GM12801 (cell line): ENCODE measurements at regions not wholly inside any gene's neighbourhood (a gene's known extent, or its start where the extent isn't known, plus 50 kb on each side); places are given as distances from the start of the nearest gene placed in this dataset.

Experiments used
- TF ChIP-seq, protein P1 (sequence below): IDR thresholded peaks from one replicate; pipeline ENCODE4 v1.5.1; 2011; ENCODE audit warnings: control low read depth; ENCODE audit not compliant: insufficient read length; ENCODE audit errors: extremely low read depth

DNA sequence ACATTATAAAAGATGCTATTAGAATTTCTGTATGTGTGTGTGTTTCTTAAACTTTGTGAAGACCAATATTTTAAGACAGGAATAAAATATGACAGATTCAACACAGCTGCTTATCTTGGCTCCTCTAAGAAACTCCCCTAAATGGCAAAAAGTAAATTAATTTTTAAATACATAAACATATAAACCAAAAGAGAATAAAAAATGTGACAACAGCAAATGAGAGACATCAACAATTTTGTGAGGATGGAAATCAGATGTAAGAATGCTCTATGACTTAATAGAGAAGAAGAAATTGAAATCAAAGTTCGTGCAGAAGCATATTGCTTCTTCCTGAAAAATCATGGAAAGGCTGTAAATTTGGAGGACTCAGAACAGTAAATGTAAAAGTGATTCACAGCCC, 1083.8 kb downstream of the FLRT2 start:
- TF ChIP-seq, protein P1, sequence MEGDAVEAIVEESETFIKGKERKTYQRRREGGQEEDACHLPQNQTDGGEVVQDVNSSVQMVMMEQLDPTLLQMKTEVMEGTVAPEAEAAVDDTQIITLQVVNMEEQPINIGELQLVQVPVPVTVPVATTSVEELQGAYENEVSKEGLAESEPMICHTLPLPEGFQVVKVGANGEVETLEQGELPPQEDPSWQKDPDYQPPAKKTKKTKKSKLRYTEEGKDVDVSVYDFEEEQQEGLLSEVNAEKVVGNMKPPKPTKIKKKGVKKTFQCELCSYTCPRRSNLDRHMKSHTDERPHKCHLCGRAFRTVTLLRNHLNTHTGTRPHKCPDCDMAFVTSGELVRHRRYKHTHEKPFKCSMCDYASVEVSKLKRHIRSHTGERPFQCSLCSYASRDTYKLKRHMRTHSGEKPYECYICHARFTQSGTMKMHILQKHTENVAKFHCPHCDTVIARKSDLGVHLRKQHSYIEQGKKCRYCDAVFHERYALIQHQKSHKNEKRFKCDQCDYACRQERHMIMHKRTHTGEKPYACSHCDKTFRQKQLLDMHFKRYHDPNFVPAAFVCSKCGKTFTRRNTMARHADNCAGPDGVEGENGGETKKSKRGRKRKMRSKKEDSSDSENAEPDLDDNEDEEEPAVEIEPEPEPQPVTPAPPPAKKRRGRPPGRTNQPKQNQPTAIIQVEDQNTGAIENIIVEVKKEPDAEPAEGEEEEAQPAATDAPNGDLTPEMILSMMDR: no peak

GRCh38 chr14:86613126-86613525, 1083.2 kb downstream of the FLRT2 start:
- TF ChIP-seq, protein P1: no peak

DNA sequence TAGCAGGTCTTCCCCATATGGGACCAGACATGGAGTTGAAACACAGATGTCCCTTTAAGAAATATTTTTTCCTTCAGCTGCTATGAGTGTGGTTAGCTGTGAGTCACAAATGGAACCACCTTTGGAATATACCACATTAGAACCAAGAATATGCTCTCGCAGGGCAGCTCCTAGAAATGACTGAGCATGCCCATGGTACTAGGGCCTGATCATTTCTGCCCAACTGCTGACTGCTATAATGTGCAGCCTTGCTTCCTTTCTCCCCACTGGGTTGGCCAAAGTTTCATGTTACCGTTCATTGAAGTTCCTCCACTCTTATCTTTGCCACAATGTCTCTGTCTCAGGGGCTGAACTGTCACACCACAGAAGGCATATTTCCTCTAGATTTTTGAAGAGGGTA, 1074.6 kb downstream of the FLRT2 start:
- TF ChIP-seq, protein P1: no peak

- TF ChIP-seq, protein P1: no peak
Measured at GRCh38 chr14:86602263-86602662, 1072.3 kb downstream of the FLRT2 start.

DNA sequence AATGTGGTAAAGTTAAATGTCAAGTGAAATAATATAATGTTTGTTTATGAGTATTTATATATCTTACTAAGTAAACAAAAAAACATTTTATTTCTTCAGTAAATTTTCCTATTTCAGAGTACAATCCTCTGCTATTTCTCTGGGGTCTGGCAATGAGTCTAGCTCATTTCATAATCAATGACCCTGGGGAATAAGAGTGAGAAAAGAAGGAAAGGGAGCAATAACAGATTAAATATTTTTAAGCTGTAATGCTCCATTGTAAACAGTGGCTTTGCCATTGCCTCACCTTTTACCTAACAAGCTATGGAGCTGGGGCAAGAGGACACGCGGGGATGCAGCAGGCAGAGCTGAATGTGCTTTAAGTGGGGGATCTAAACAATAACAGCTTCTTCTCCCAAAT, 1071.9 kb downstream of the FLRT2 start:
- TF ChIP-seq, protein P1: no peak

DNA sequence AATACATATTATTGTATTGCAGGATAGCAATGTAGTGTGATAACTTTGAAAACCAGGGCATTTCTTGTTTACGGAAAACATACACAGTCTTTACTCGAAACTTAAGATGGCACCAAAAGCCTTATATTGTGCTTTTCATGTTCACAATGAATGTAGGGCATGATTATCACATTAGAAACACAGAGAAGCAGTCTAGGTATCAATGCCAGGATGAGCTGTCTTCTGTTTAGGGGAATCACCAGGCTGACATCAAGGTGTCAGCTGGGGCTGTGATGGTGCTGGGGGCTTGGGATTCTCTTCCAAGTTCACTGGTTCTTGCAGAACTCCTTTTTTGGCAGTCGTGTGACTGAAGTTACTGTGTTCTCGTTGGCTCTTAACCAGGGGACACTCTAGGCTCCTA, 1067.3 kb downstream of the FLRT2 start:
- TF ChIP-seq, protein P1: no peak

DNA sequence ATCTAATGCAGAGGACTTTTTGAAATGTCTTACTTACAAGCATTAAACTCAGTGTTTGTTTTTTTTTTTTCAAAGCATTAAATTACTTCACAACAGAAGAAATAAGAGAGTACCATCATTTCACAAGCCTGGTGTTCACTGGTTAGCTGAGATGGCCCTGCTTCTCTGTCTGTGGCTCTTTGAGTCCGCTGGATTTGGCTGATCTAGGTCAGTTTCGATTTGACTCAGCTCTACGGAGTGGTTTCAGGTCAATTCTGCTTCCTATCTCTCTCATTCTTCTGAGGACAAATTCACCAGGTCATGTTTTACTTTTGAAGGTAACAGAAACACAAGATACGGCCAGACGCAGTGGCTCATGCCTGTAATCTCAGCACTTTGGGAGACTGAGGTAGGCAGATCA, 1066.1 kb downstream of the FLRT2 start:
- TF ChIP-seq, protein P1: no peak

GRCh38 chr14:86575141-86575540, 1045.2 kb downstream of the FLRT2 start:
- TF ChIP-seq, protein P1: no peak
